Heart left ventricle (tissue), 13 donors: ENCODE measurements at regions not wholly inside any gene's neighbourhood (a gene's known extent, or its start where the extent isn't known, plus 50 kb on each side); places are given as distances from the start of the nearest gene placed in this dataset.

Experiments used
- CTCF ChIP-seq, 12 donors: fragments of 200-600 bp; sonication (generic) in 4 of 12; IDR thresholded peaks; one replicate each; pipeline versions ENCODE4 v1.5.0 to v1.8.0; 2018 to 2022; ENCODE audit warnings: antibody characterized with exemption in 12 of 12, mild to moderate bottlenecking in 5 of 12
- POLR2A ChIP-seq, 2 donors: fragments of 450-650 bp; IDR thresholded peaks; one replicate each; pipeline ENCODE4 v1.6.1; 2017; ENCODE audit warnings: antibody characterized with exemption in 2 of 2, mild to moderate bottlenecking in 2 of 2, moderate library complexity in 2 of 2
- donor health status: ischemic (EF 13 %, LVEDD 7.1; RV severe dilation, severe dysfunction).
- donor health status: DM: no; HTN: yes; CAD: no.
- donor health status: DM: no; HTN: no; CAD: no.
- donor health status: ischemic (EF 25% LVEDD 6.9; RV normal size, moderate dysfunction).
- donor health status: ischemic (EF 25% LVEDD 5.7; RV mildly dilated, moderate dysfunction).
- donor health status: ischemic (EF 35%, LVEDD 5.7; RV mildly dilated, moderate dysfunction).
- donor health status: nonischemic (EF 11% LVEDD 7.7; RV severe dilation, severe dysfunction).
- donor health status: DM: yes; HTN: yes; CAD: no.
- donor health status: PGD.
- donor health status: ischemic (EF 29% LVEDD 5.4; RV normal size, mild dysfunction).
- donor health status: nonischemic (EF 23%, LVEDD 6.1; RV moderate dilation, normal function).

GRCh38 chr18:24559526-24559925, 99.1 kb downstream of the HRH4 start:
- TF ChIP-seq POLR2A (IDR thresholded peaks at IDR 0.05) (no peak), CTCF (IDR thresholded peaks at IDR 0.05) (no peak)
